SK-MEL-5 (cell line): ENCODE measurements at regions not wholly inside any gene's neighbourhood (a gene's known extent, or its start where the extent isn't known, plus 50 kb on each side); places are given as distances from the start of the nearest gene placed in this dataset.
"Not testable (repeated sequence)": the region's sequence is repeated elsewhere in the genome, so short reads cannot be mapped to it uniquely, and the experiment has no call there.

Experiments
- DNase-seq: peaks from one replicate; pipeline ENCODE4 v3.0.0-alpha.2; 2016; ENCODE audit warnings: low read depth, low spot score
- in situ Hi-C: cut with HindIII; loops from 2 replicates; pipeline ENCODE4 v1.10.0; 2016; ENCODE audit warnings: low sequenced_read_pairs, high pct_unique_total_duplicates, low pct_unique_long_range_greater_than_20kb

- in situ Hi-C loops, DNase-seq: not testable (repeated sequence)
Observed at GRCh38 chr1:120465900-120466299, 51.1 kb downstream of the NBPF8 start.

- DNase-seq, in situ Hi-C loops: not testable (repeated sequence)
Observed at GRCh38 chr1:120477663-120478062, 62.8 kb downstream of the NBPF8 start.

- in situ Hi-C loops, DNase-seq: not testable (repeated sequence)
Observed at GRCh38 chr1:120478400-120478799, 63.6 kb downstream of the NBPF8 start.

GRCh38 chr1:120487542-120487941 lies 72.7 kb downstream of the NBPF8 start:
- DNase-seq, in situ Hi-C loops: not testable (repeated sequence)

GRCh38 chr1:120489217-120489616 lies 74.4 kb downstream of the NBPF8 start:
- DNase-seq, in situ Hi-C loops: not testable (repeated sequence)

GRCh38 chr1:120497145-120497544 lies 82.3 kb downstream of the NBPF8 start:
- in situ Hi-C loops, DNase-seq: not testable (repeated sequence)

- in situ Hi-C loops, result not testable (repeated sequence)
Observed at GRCh38 chr1:120503284-120503683, 88.4 kb downstream of the NBPF8 start.

GRCh38 chr1:120506352-120506751 lies 91.5 kb downstream of the NBPF8 start:
- DNase-seq, in situ Hi-C loops: not testable (repeated sequence)

More at GRCh38 chr1:120503284-120503683, 88.4 kb downstream of the NBPF8 start:
- not testable (repeated sequence) for DNase-seq

GRCh38 chr1:120508351-120508750 lies 93.5 kb downstream of the NBPF8 start:
- in situ Hi-C loops, DNase-seq: not testable (repeated sequence)

GRCh38 chr1:120509258-120509657 lies 94.4 kb downstream of the NBPF8 start:
- in situ Hi-C loops, DNase-seq: not testable (repeated sequence)

- in situ Hi-C loops, DNase-seq: not testable (repeated sequence)
Observed at GRCh38 chr1:120513099-120513498, 98.3 kb downstream of the NBPF8 start.

GRCh38 chr1:120513531-120513930 lies 98.7 kb downstream of the NBPF8 start:
- in situ Hi-C loops, DNase-seq: not testable (repeated sequence)

- DNase-seq, in situ Hi-C loops: not testable (repeated sequence)
Observed at GRCh38 chr1:120519196-120519595, 104.4 kb downstream of the NBPF8 start.

GRCh38 chr1:120524416-120524815 lies 109.6 kb downstream of the NBPF8 start:
- in situ Hi-C loops, DNase-seq: not testable (repeated sequence)

GRCh38 chr1:120525386-120525785 lies 110.6 kb downstream of the NBPF8 start:
- in situ Hi-C loops, DNase-seq: not testable (repeated sequence)

- DNase-seq, in situ Hi-C loops: not testable (repeated sequence)
Observed at GRCh38 chr1:120529475-120530089, 114.7 kb downstream of the NBPF8 start.

GRCh38 chr1:120531455-120531854 lies 116.6 kb downstream of the NBPF8 start:
- in situ Hi-C loops, DNase-seq: not testable (repeated sequence)

- DNase-seq, in situ Hi-C loops: not testable (repeated sequence)
Observed at GRCh38 chr1:120534361-120535047, 119.7 kb downstream of the NBPF8 start.

GRCh38 chr1:120535052-120535451 lies 120.2 kb downstream of the NBPF8 start:
- in situ Hi-C loops, DNase-seq: not testable (repeated sequence)
